Coronary artery (tissue), 2 donors: ENCODE measurements at regions not wholly inside any gene's neighbourhood (a gene's known extent, or its start where the extent isn't known, plus 50 kb on each side); places are given as distances from the start of the nearest gene placed in this dataset.
A peak's percentile ranks its signal among the peaks of the same experiment; 100 is the strongest.

Experiments used
- DNase-seq: peaks from one replicate; pipeline ENCODE4 v3.0.0-alpha.2; 2017; ENCODE audit warnings: low spot score
- H3K27ac ChIP-seq, 2 donors: fragments of 200-600 bp; sonication (generic); one replicate each; pipeline ENCODE4 v1.5.1; 2016 to 2019
- H3K4me3 ChIP-seq: fragments of 200-600 bp; sonication (generic); 2 replicates; pipeline ENCODE4 v1.5.1; 2016; ENCODE audit warnings: mild to moderate bottlenecking, moderate library complexity
- CTCF ChIP-seq: fragments of 200-600 bp; sonication (generic); IDR thresholded peaks from one replicate; pipeline ENCODE4 v1.5.1; 2019; ENCODE audit warnings: antibody characterized with exemption

- no peak overlapping the region for H3K27ac ChIP-seq
- no peak for DNase-seq
- H3K4me3 ChIP-seq = no peak overlapping the region
- TF ChIP-seq CTCF = no peak
Measured at GRCh38 chr22:27452245-27452644, 349.3 kb downstream of the MN1 start.

GRCh38 chr22:27452922-27453321, 348.6 kb downstream of the MN1 start:
- TF ChIP-seq CTCF = no peak
- no peak for DNase-seq
- Histone ChIP-seq H3K27ac (no peak overlapping the region), H3K4me3 (no peak overlapping the region)

GRCh38 chr22:27453725-27454124, 347.8 kb downstream of the MN1 start:
- TF ChIP-seq CTCF = no peak
- H3K4me3 ChIP-seq = no peak overlapping the region
- H3K27ac ChIP-seq = no peak overlapping the region
- DNase-seq = no peak

GRCh38 chr22:27454807-27455450, 346.6 kb downstream of the MN1 start:
- Histone ChIP-seq H3K27ac (no peak overlapping the region), H3K4me3 (no peak overlapping the region)
- TF ChIP-seq CTCF = no peak
- DNase-seq = no peak

- no peak for DNase-seq
- no peak overlapping the region for H3K27ac ChIP-seq
- no peak for TF ChIP-seq CTCF
- H3K4me3 ChIP-seq = no peak overlapping the region
Measured at GRCh38 chr22:27455526-27455925, 346.0 kb downstream of the MN1 start.

- Histone ChIP-seq H3K4me3 (no peak overlapping the region), H3K27ac (no peak overlapping the region)
- TF ChIP-seq CTCF = no peak
- no peak for DNase-seq
Measured at GRCh38 chr22:27456696-27457503, 344.7 kb downstream of the MN1 start.

DNA sequence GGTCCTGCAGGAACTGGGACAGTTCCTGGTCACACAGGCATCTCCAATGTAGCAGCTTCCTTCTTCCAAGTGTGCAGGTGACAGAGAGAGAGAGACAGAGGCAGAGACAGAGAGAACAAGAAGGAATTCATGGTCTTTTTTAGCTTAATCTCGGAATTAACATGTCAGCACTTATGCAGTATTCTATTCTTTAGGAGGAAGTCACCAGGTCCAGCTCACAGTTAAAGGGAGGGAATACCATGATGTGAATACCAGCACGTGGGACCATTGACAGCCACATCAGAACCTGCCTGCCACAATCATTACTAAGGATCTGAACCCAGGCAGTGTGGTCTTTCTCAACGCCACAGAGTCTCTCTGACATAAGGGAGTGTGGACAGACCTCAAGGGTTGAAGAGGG, 341.6 kb downstream of the MN1 start:
- Histone ChIP-seq H3K27ac (peak overlapping the region; percentile 38 to 71), H3K4me3 (no peak overlapping the region)
- DNase-seq = no peak
- TF ChIP-seq CTCF = no peak
